Epithelial cell of esophagus (primary cell): ENCODE measurements at regions not wholly inside any gene's neighbourhood (a gene's known extent, or its start where the extent isn't known, plus 50 kb on each side); places are given as distances from the start of the nearest gene placed in this dataset.

Source experiments
- DNase-seq: peaks from one replicate; pipeline ENCODE4 v3.0.0; 2010; ENCODE audit warnings: low read depth
- H3K4me3 ChIP-seq: 2 replicates; pipeline ENCODE4 v1.5.1; 2011; ENCODE audit warnings: mild to moderate bottlenecking, low read length, control low read depth
- CTCF ChIP-seq: IDR thresholded peaks from 2 replicates; pipeline ENCODE4 v1.5.1; 2011; ENCODE audit warnings: low read depth, mild to moderate bottlenecking, low read length, control low read depth, inconsistent platforms; ENCODE audit not compliant: insufficient read depth; ENCODE audit errors: missing control alignments

- TF ChIP-seq CTCF: no peak
- no peak for DNase-seq
- no peak overlapping the region for H3K4me3 ChIP-seq
These were observed 289.0 kb downstream of the RNF144A start for GRCh38 chr2:7206111-7206810.

- no peak for DNase-seq
- no peak overlapping the region for H3K4me3 ChIP-seq
- TF ChIP-seq CTCF: no peak
These were observed 290.4 kb downstream of the RNF144A start for GRCh38 chr2:7207631-7208030.

GRCh38 chr2:7209757-7210555, 292.7 kb downstream of the RNF144A start:
- DNase-seq: no peak
- H3K4me3 ChIP-seq: no peak overlapping the region
- no peak for TF ChIP-seq CTCF

DNA sequence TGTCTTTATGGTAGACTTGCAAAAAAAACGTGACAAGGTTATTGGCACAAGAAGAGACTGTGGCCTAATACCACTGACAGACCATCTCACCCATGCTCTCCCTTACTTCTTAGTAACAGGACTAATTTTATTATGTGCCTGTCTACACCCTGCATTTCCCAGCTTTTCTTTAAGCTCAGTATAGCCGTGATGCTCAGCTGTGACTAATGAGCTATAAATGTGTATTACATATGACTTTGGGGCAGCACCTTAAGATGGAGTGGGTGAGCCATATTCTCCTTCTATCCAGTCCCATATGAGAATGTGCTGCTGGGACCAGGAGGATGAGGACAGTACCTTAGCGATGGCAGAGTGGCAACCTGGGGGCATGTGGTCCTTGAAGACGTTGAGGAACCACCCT, 293.5 kb downstream of the RNF144A start:
- no peak for DNase-seq
- no peak overlapping the region for H3K4me3 ChIP-seq
- TF ChIP-seq CTCF: no peak

DNA sequence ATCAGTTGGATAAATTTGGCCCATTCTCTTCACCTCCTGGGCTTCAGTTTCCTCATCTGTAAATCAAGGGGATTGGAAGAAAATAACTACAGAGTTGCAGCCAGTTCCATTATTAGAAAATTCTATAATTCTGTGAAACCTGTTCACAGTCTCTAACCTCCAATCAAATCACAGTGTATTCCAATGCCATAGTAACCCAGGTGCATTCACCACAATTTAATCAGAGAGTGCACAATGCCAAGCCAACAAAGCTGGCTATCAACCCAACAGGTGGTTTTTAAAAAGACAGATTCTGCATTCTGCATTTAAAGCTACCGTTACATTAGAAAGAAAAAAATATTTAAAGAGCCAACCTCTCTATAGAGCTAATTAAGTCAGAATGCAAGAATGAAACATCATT, 308.6 kb downstream of the RNF144A start:
- no peak overlapping the region for H3K4me3 ChIP-seq
- no peak for TF ChIP-seq CTCF
- DNase-seq: no peak

GRCh38 chr2:7226501-7226900, 309.3 kb downstream of the RNF144A start:
- no peak overlapping the region for H3K4me3 ChIP-seq
- DNase-seq: no peak
- no peak for TF ChIP-seq CTCF
